ENCODE measurements at regions not wholly inside any gene's neighbourhood (a gene's known extent, or its start where the extent isn't known, plus 50 kb on each side); places are given as distances from the start of the nearest gene placed in this dataset.

GRCh38 chr2:5942204-5942603, 250.0 kb downstream of the SOX11 start:
- no peaks in the 10 kb centered on the region for H3K79me2 ChIP-seq (ENCODE audit: insufficient read depth, low read length)
- H3K4me2 ChIP-seq (ENCODE audit: insufficient read depth, low read length), result no peak overlapping the region
- TF ChIP-seq EZH2 (IDR thresholded peaks at IDR 0.05; ENCODE audit: borderline replicate concordance, low read depth, low read length, severe bottlenecking) (no peak), CTCF (IDR thresholded peaks at IDR 0.05; ENCODE audit: borderline replicate concordance, extremely low read depth, low read length, poor library complexity, severe bottlenecking) (no peak)
- ATAC-seq (ENCODE audit: insufficient read depth, low read depth) (no peak; the same call in 2 of the 3 replicates), DNase-seq (no peak)
- no peaks in the 10 kb centered on the region for H3K9me3 ChIP-seq (ENCODE audit: insufficient read depth, low read length, severe bottlenecking)
- H3K4me1 ChIP-seq (ENCODE audit: insufficient read depth, low read length), result no peaks in the 10 kb centered on the region
- no peaks in the 10 kb centered on the region for H3K36me3 ChIP-seq (ENCODE audit: insufficient read depth, low read length)
- no peak overlapping the region for H3K4me3 ChIP-seq (ENCODE audit: low read depth in 1 of 2, low read length in 2 of 2)
- no peaks in the 10 kb centered on the region for H3K27me3 ChIP-seq (ENCODE audit: insufficient read depth, low read length, poor library complexity)
- H4K20me1 ChIP-seq (ENCODE audit: insufficient read depth, low read length), result no peaks in the 10 kb centered on the region
- no peak overlapping the region for H3K9ac ChIP-seq (ENCODE audit: low read depth, low read length)
- H3K27ac ChIP-seq (ENCODE audit: low read length), result no peak overlapping the region
- H2AFZ ChIP-seq (ENCODE audit: low read depth, low read length), result no peak overlapping the region

GRCh38 chr2:5945742-5946141, 253.6 kb downstream of the SOX11 start:
- ATAC-seq (ENCODE audit: insufficient read depth, low read depth) (no peak), DNase-seq (no peak)
- Histone ChIP-seq H3K4me2 (ENCODE audit: insufficient read depth, low read length) (no peak overlapping the region), H3K9me3 (ENCODE audit: insufficient read depth, low read length, severe bottlenecking) (no peaks in the 10 kb centered on the region), H3K4me3 (ENCODE audit: low read depth in 1 of 2, low read length in 2 of 2) (no peak overlapping the region), H3K36me3 (ENCODE audit: insufficient read depth, low read length) (no peaks in the 10 kb centered on the region), H3K27ac (ENCODE audit: low read length) (no peak overlapping the region), H3K9ac (ENCODE audit: low read depth, low read length) (no peak overlapping the region), H3K79me2 (ENCODE audit: insufficient read depth, low read length) (no peaks in the 10 kb centered on the region), H3K27me3 (ENCODE audit: insufficient read depth, low read length, poor library complexity) (no peaks in the 10 kb centered on the region), H2AFZ (ENCODE audit: low read depth, low read length) (no peak overlapping the region), H3K4me1 (ENCODE audit: insufficient read depth, low read length) (no peaks in the 10 kb centered on the region), H4K20me1 (ENCODE audit: insufficient read depth, low read length) (no peaks in the 10 kb centered on the region)
- no peak for TF ChIP-seq EZH2 (IDR thresholded peaks at IDR 0.05; ENCODE audit: borderline replicate concordance, low read depth, low read length, severe bottlenecking)
- no peak for TF ChIP-seq CTCF (IDR thresholded peaks at IDR 0.05; ENCODE audit: borderline replicate concordance, extremely low read depth, low read length, poor library complexity, severe bottlenecking)

GRCh38 chr2:5946225-5947115, 254.3 kb downstream of the SOX11 start:
- no peak overlapping the region for H2AFZ ChIP-seq (ENCODE audit: low read depth, low read length)
- H3K27ac ChIP-seq (ENCODE audit: low read length), result no peak overlapping the region
- ATAC-seq (ENCODE audit: insufficient read depth, low read depth) (no peak), DNase-seq (no peak)
- no peaks in the 10 kb centered on the region for H4K20me1 ChIP-seq (ENCODE audit: insufficient read depth, low read length)
- no peak overlapping the region for H3K4me3 ChIP-seq (ENCODE audit: low read depth in 1 of 2, low read length in 2 of 2)
- H3K4me1 ChIP-seq (ENCODE audit: insufficient read depth, low read length), result no peaks in the 10 kb centered on the region
- H3K4me2 ChIP-seq (ENCODE audit: insufficient read depth, low read length), result no peak overlapping the region
- H3K9ac ChIP-seq (ENCODE audit: low read depth, low read length), result no peak overlapping the region
- no peaks in the 10 kb centered on the region for H3K79me2 ChIP-seq (ENCODE audit: insufficient read depth, low read length)
- no peaks in the 10 kb centered on the region for H3K27me3 ChIP-seq (ENCODE audit: insufficient read depth, low read length, poor library complexity)
- H3K9me3 ChIP-seq (ENCODE audit: insufficient read depth, low read length, severe bottlenecking), result no peaks in the 10 kb centered on the region
- TF ChIP-seq CTCF (IDR thresholded peaks at IDR 0.05; ENCODE audit: borderline replicate concordance, extremely low read depth, low read length, poor library complexity, severe bottlenecking), result no peak
- no peak for TF ChIP-seq EZH2 (IDR thresholded peaks at IDR 0.05; ENCODE audit: borderline replicate concordance, low read depth, low read length, severe bottlenecking)
- H3K36me3 ChIP-seq (ENCODE audit: insufficient read depth, low read length), result no peaks in the 10 kb centered on the region
